ENCODE measurements at regions not wholly inside any gene's neighbourhood (a gene's known extent, or its start where the extent isn't known, plus 50 kb on each side); places are given as distances from the start of the nearest gene placed in this dataset.

- ChIA-PET CTCF (no interaction called here), POLR2A (no interaction called here)
- H3K79me2 ChIP-seq (ENCODE audit: insufficient read depth): no peaks in the 10 kb centered on the region
- DNase-seq: no peak
- H2AFZ ChIP-seq (ENCODE audit: low read depth): no peak overlapping the region
- H3K9ac ChIP-seq: no peak overlapping the region
- no peaks in the 10 kb centered on the region for H3K9me3 ChIP-seq
- 11% methylated on average over 2 of the region's 2 CpGs for WGBS (ENCODE audit: low lambda C conversion rate)
- H3F3A ChIP-seq (replicated peaks; ENCODE audit: insufficient read depth): no peaks in the 10 kb centered on the region
- H3K27me3 ChIP-seq (ENCODE audit: insufficient read depth): no peaks in the 10 kb centered on the region
- H3K36me3 ChIP-seq (replicated peaks in 1 of 2; ENCODE audit: control insufficient read depth in 1 of 2, insufficient read depth in 2 of 2, low read length in 1 of 2): no peaks in the 10 kb centered on the region
- no peaks in the 10 kb centered on the region for H3K4me1 ChIP-seq (ENCODE audit: control insufficient read depth in 1 of 2, insufficient read depth in 2 of 2, low read depth in 1 of 2, low read length in 1 of 2)
- TF ChIP-seq SIN3A (IDR thresholded peaks at IDR 0.05; ENCODE audit: borderline replicate concordance, low read depth, low read length): no peak
- no peak for TF ChIP-seq NRF1 (IDR thresholded peaks at IDR 0.05; ENCODE audit: low read depth, low read length)
- no peak for TF ChIP-seq SMC3 (IDR thresholded peaks at IDR 0.05; ENCODE audit: low read depth, low read length)
- TF ChIP-seq GABPA (IDR thresholded peaks at IDR 0.05; ENCODE audit: low read depth): no peak
- TF ChIP-seq CHD2 (IDR thresholded peaks at IDR 0.05; ENCODE audit: low read length, partially characterized antibody): no peak
- TF ChIP-seq, protein P1, sequence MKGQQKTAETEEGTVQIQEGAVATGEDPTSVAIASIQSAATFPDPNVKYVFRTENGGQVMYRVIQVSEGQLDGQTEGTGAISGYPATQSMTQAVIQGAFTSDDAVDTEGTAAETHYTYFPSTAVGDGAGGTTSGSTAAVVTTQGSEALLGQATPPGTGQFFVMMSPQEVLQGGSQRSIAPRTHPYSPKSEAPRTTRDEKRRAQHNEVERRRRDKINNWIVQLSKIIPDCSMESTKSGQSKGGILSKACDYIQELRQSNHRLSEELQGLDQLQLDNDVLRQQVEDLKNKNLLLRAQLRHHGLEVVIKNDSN (IDR thresholded peaks at IDR 0.05; ENCODE audit: borderline replicate concordance, low read depth): no peak
- TF ChIP-seq ELF1 (IDR thresholded peaks at IDR 0.05): no peak
- TF ChIP-seq MEF2A (IDR thresholded peaks at IDR 0.05; ENCODE audit: borderline replicate concordance, low read depth): no peak
- no peak for TF ChIP-seq RFX5 (IDR thresholded peaks at IDR 0.05; ENCODE audit: low read length)
- no peak for TF ChIP-seq FOXM1 (IDR thresholded peaks at IDR 0.05; ENCODE audit: low read depth)
- TF ChIP-seq RAD21 (IDR thresholded peaks at IDR 0.05; ENCODE audit: low read length): no peak
- no peak for TF ChIP-seq FOXJ3 (CRISPR knock-in tag; IDR thresholded peaks at IDR 0.05)
- TF ChIP-seq PBX3 (IDR thresholded peaks at IDR 0.05): no peak
- no peak for TF ChIP-seq IRF3 (IDR thresholded peaks at IDR 0.05; ENCODE audit: low read depth, low read length)
- TF ChIP-seq, protein P2, sequence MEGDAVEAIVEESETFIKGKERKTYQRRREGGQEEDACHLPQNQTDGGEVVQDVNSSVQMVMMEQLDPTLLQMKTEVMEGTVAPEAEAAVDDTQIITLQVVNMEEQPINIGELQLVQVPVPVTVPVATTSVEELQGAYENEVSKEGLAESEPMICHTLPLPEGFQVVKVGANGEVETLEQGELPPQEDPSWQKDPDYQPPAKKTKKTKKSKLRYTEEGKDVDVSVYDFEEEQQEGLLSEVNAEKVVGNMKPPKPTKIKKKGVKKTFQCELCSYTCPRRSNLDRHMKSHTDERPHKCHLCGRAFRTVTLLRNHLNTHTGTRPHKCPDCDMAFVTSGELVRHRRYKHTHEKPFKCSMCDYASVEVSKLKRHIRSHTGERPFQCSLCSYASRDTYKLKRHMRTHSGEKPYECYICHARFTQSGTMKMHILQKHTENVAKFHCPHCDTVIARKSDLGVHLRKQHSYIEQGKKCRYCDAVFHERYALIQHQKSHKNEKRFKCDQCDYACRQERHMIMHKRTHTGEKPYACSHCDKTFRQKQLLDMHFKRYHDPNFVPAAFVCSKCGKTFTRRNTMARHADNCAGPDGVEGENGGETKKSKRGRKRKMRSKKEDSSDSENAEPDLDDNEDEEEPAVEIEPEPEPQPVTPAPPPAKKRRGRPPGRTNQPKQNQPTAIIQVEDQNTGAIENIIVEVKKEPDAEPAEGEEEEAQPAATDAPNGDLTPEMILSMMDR (IDR thresholded peaks at IDR 0.05): no peak
- no peak overlapping the region for H3K4me2 ChIP-seq
- H3K4me3 ChIP-seq (ENCODE audit: low read depth in 2 of 2, low read length in 1 of 2): no peak overlapping the region
- no peaks in the 10 kb centered on the region for H3K9me2 ChIP-seq
- H3K27ac ChIP-seq (ENCODE audit: low read depth in 2 of 2, low read length in 1 of 2): no peak overlapping the region
- H4K20me1 ChIP-seq (ENCODE audit: insufficient read depth): no peaks in the 10 kb centered on the region
Observed at GRCh38 chr5:99315413-99316183, 386.8 kb upstream of the CHD1 start.

Data from SK-N-SH (cell line).